NT2/D1 (cell line): ENCODE measurements at regions not wholly inside any gene's neighbourhood (a gene's known extent, or its start where the extent isn't known, plus 50 kb on each side); places are given as distances from the start of the nearest gene placed in this dataset.

Experiments used
- DNase-seq: peaks from one replicate; pipeline ENCODE4 v3.0.0-alpha.2; 2011; ENCODE audit warnings: low read depth, low spot score
- H3K27me3 ChIP-seq: 2 replicates; pipeline ENCODE4 v1.6.0; 2011; ENCODE audit warnings: mild to moderate bottlenecking; ENCODE audit not compliant: insufficient read length, insufficient read depth
- H3K36me3 ChIP-seq: 2 replicates; pipeline ENCODE4 v1.6.1; 2011; ENCODE audit warnings: mild to moderate bottlenecking, low read length, mixed read lengths; ENCODE audit not compliant: insufficient read depth, insufficient read length
- H3K4me1 ChIP-seq: 2 replicates; pipeline ENCODE4 v1.5.1; 2011; ENCODE audit not compliant: insufficient read depth, insufficient read length
- H3K4me3 ChIP-seq: 2 replicates; pipeline ENCODE4 v1.5.1; 2011; ENCODE audit warnings: low read depth; ENCODE audit not compliant: insufficient read length
- H3K9ac ChIP-seq: 2 replicates; pipeline ENCODE4 v1.6.0; 2011; ENCODE audit warnings: low read depth; ENCODE audit not compliant: insufficient read length
- H3K9me3 ChIP-seq: 2 replicates; pipeline ENCODE4 v1.5.1; 2011; ENCODE audit warnings: mild to moderate bottlenecking, low read length; ENCODE audit not compliant: insufficient read depth
- SUZ12 ChIP-seq: IDR thresholded peaks from 2 replicates; pipeline ENCODE4 v1.6.1; 2011; ENCODE audit not compliant: insufficient read length, insufficient read depth; ENCODE audit errors: extremely low read depth
- YY1 ChIP-seq: IDR thresholded peaks from 2 replicates; pipeline ENCODE4 v1.6.1; 2011; ENCODE audit not compliant: insufficient read length, insufficient read depth
- ZNF274 ChIP-seq: IDR thresholded peaks from 2 replicates; pipeline ENCODE4 v1.6.1; 2011; ENCODE audit warnings: mild to moderate bottlenecking, low read depth, low read length

- Histone ChIP-seq H3K9ac (no peak overlapping the region), H3K4me1 (no peaks in the 10 kb centered on the region), H3K27me3 (no peaks in the 10 kb centered on the region), H3K9me3 (no peaks in the 10 kb centered on the region), H3K36me3 (no peaks in the 10 kb centered on the region), H3K4me3 (no peak overlapping the region)
- no peak for DNase-seq
- no peak for TF ChIP-seq SUZ12
- TF ChIP-seq YY1: no peak
- no peak for TF ChIP-seq ZNF274
Measured at GRCh38 chrX:121256647-121257046, 209.2 kb downstream of the GLUD2 start.

DNA sequence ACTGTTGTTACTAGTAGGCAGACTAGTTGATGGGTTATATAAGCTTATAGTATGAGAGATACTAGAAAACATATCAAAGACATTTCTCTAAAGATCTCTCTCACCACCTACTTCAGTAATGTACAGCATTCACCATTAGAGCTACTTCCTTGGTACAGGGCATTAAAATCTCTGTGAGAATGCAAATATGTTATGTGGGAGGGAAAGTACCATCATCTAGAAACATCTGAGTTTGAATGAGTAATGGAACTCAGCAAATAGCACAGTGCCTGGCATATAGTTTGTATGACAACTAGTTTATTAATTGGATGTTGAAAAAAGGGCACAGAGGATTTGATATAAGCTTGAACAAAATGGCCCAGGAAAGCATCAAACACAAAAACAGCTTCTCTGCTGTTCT, 211.1 kb downstream of the GLUD2 start:
- H3K9me3 ChIP-seq: no peaks in the 10 kb centered on the region
- no peak for DNase-seq
- no peak for TF ChIP-seq YY1
- no peak for TF ChIP-seq SUZ12
- no peak for TF ChIP-seq ZNF274
- H3K4me1 ChIP-seq: no peaks in the 10 kb centered on the region
- no peaks in the 10 kb centered on the region for H3K27me3 ChIP-seq
- no peak overlapping the region for H3K9ac ChIP-seq
- H3K36me3 ChIP-seq: no peaks in the 10 kb centered on the region
- no peak overlapping the region for H3K4me3 ChIP-seq

DNA sequence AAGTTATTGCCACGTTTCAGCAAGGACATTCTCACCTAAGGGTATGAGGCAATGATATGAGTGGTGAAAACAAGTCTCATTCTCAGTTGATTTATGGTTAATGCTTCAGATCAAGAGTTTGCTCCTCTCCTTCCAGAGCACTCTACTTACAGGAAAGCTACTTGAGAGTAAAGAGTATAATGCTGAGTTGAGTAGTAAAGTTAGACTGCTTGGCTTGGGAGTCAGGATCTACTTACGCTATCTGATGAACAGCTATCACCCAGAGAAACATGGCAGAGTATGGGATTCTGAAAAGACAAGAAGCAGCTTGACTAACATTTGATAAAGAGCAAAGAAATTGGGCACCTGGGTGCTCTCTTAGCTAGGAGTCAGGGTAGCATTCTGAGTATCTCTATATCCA, 211.8 kb downstream of the GLUD2 start:
- no peak overlapping the region for H3K4me3 ChIP-seq
- no peaks in the 10 kb centered on the region for H3K9me3 ChIP-seq
- H3K4me1 ChIP-seq: no peaks in the 10 kb centered on the region
- H3K36me3 ChIP-seq: no peaks in the 10 kb centered on the region
- TF ChIP-seq SUZ12 (no peak), YY1 (no peak), ZNF274 (no peak)
- no peak for DNase-seq
- no peaks in the 10 kb centered on the region for H3K27me3 ChIP-seq
- no peak overlapping the region for H3K9ac ChIP-seq

GRCh38 chrX:121260596-121261240, 213.3 kb downstream of the GLUD2 start:
- TF ChIP-seq ZNF274: no peak
- TF ChIP-seq YY1: no peak
- TF ChIP-seq SUZ12: no peak
- Histone ChIP-seq H3K36me3 (no peaks in the 10 kb centered on the region), H3K27me3 (no peaks in the 10 kb centered on the region), H3K9me3 (no peaks in the 10 kb centered on the region), H3K9ac (no peak overlapping the region), H3K4me3 (no peak overlapping the region), H3K4me1 (no peaks in the 10 kb centered on the region)
- no peak for DNase-seq

- Histone ChIP-seq H3K9me3 (no peaks in the 10 kb centered on the region), H3K4me1 (no peaks in the 10 kb centered on the region), H3K27me3 (no peaks in the 10 kb centered on the region), H3K4me3 (no peak overlapping the region), H3K9ac (no peak overlapping the region), H3K36me3 (no peaks in the 10 kb centered on the region)
- no peak for DNase-seq
- no peak for TF ChIP-seq ZNF274
- TF ChIP-seq SUZ12: no peak
- no peak for TF ChIP-seq YY1
Measured at GRCh38 chrX:121283921-121284320, 236.5 kb downstream of the GLUD2 start.

DNA sequence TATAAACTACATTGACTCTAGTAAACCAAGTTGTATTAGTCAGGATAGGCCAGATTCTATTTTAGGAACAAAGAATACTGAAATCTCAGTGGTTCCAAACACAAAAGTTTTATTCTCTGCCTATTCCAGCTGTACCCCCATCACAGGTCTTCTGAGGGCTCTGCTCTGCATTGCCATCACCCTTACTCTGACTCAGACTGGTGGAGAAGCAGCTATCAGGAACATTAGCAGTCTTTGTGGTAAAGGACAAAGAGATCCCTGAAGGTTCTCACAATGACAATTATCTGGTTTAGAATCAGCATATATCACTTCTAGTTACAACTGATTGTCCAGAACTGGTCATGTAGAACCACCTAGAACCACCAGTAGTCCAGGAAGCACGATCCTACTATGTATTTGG, 251.1 kb downstream of the GLUD2 start:
- Histone ChIP-seq H3K27me3 (no peaks in the 10 kb centered on the region), H3K9ac (no peak overlapping the region), H3K4me1 (no peaks in the 10 kb centered on the region), H3K4me3 (no peak overlapping the region), H3K36me3 (no peaks in the 10 kb centered on the region), H3K9me3 (no peaks in the 10 kb centered on the region)
- no peak for DNase-seq
- TF ChIP-seq SUZ12 (no peak), YY1 (no peak), ZNF274 (no peak)

DNA sequence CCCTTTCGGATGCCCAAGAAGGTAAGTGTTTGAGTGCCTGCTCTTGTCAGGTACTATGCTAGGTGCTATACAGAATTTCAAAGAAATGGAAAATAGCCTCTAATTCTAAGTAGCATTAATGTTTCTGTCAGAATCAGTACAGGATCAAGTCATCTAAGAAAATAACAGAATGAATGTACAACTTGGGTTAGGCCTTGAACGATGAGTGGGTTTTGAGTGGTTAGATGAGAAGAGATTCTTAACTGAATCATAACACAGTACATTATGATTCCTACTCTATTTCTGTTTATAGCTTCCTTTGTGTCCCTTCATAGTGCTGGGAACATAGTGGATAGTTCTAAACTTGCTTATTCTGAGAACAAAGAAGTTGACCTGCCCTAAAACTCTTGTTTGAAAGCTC, 253.9 kb downstream of the GLUD2 start:
- no peaks in the 10 kb centered on the region for H3K9me3 ChIP-seq
- H3K36me3 ChIP-seq: no peaks in the 10 kb centered on the region
- TF ChIP-seq SUZ12: no peak
- no peak for TF ChIP-seq ZNF274
- no peak for TF ChIP-seq YY1
- H3K4me1 ChIP-seq: no peaks in the 10 kb centered on the region
- no peaks in the 10 kb centered on the region for H3K27me3 ChIP-seq
- DNase-seq: no peak
- no peak overlapping the region for H3K9ac ChIP-seq
- H3K4me3 ChIP-seq: no peak overlapping the region

- TF ChIP-seq ZNF274 (no peak), YY1 (no peak), SUZ12 (no peak)
- no peak for DNase-seq
- H3K27me3 ChIP-seq: no peaks in the 10 kb centered on the region
Measured at GRCh38 chrX:121301822-121302221, 254.4 kb downstream of the GLUD2 start.

More at GRCh38 chrX:121301822-121302221, 254.4 kb downstream of the GLUD2 start:
- Histone ChIP-seq H3K9ac (no peak overlapping the region), H3K9me3 (no peaks in the 10 kb centered on the region), H3K36me3 (no peaks in the 10 kb centered on the region), H3K4me1 (no peaks in the 10 kb centered on the region), H3K4me3 (no peak overlapping the region)
